ENCODE measurements at regions not wholly inside any gene's neighbourhood (a gene's known extent, or its start where the extent isn't known, plus 50 kb on each side); places are given as distances from the start of the nearest gene placed in this dataset.

GRCh38 chr5:129345213-129345924 lies 114.7 kb upstream of the ADAMTS19 start:
- Histone ChIP-seq H3K4me2 (ENCODE audit: insufficient read depth, low read length) (no peak overlapping the region), H3K36me3 (ENCODE audit: control insufficient read depth in 2 of 2, extremely low read depth in 1 of 2, insufficient read depth in 2 of 2, low read length in 2 of 2) (no peaks in the 10 kb centered on the region), H3K9me1 (replicated peaks; ENCODE audit: control insufficient read depth, extremely low read depth, insufficient read depth, low read length) (no peaks in the 10 kb centered on the region), H3K27ac (ENCODE audit: insufficient read depth, low read depth, low read length) (no peak overlapping the region), H3K9me3 (replicated peaks; ENCODE audit: control insufficient read depth, insufficient read depth, low read length) (no peaks in the 10 kb centered on the region), H3K4me3 (replicated peaks in 1 of 3; ENCODE audit: insufficient read depth in 1 of 3, low read depth in 1 of 3, low read length in 3 of 3) (no peak overlapping the region), H3K27me3 (ENCODE audit: control insufficient read depth in 2 of 2, insufficient read depth in 2 of 2, low read length in 2 of 2) (no peaks in the 10 kb centered on the region), H4K20me1 (replicated peaks; ENCODE audit: control insufficient read depth, extremely low read depth, insufficient read depth, low read length) (no peaks in the 10 kb centered on the region), H3K79me2 (ENCODE audit: control insufficient read depth, insufficient read depth, low read length) (no peaks in the 10 kb centered on the region), H3K9ac (replicated peaks; ENCODE audit: extremely low read depth, insufficient read depth, low read length) (no peak overlapping the region), H3K4me1 (ENCODE audit: control insufficient read depth, extremely low read depth, insufficient read depth, low read length) (no peaks in the 10 kb centered on the region), H2AFZ (ENCODE audit: low read depth, low read length) (no peak overlapping the region)
- FAIRE-seq (no peak), DNase-seq (ENCODE audit: low read depth, low spot score) (no peak)
- intact Hi-C loops (cut with micrococcal nuclease) = no loop called here
- dilution Hi-C loops (cut with MboI; ENCODE audit: extremely low pct_ligation_motif_present, low sequenced_read_pairs) = no loop called here
- ChIA-PET POLR2A (no interaction called here), CTCF (no interaction called here)
- no peak for TF ChIP-seq MYC (IDR thresholded peaks at IDR 0.05; ENCODE audit: low read depth, low read length)
- no peak for TF ChIP-seq GATA2 (IDR thresholded peaks at IDR 0.05; ENCODE audit: insufficient read depth, insufficient read length, low read depth, low read length)
- BruUV-seq (replicated peaks) = no TSS peak

- intact Hi-C loops (cut with micrococcal nuclease) (no loop called here), dilution Hi-C loops (cut with MboI; ENCODE audit: extremely low pct_ligation_motif_present, low sequenced_read_pairs) (no loop called here)
- Histone ChIP-seq H3K4me1 (ENCODE audit: control insufficient read depth, extremely low read depth, insufficient read depth, low read length) (no peaks in the 10 kb centered on the region), H2AFZ (ENCODE audit: low read depth, low read length) (no peak overlapping the region), H3K9ac (replicated peaks; ENCODE audit: extremely low read depth, insufficient read depth, low read length) (no peak overlapping the region), H3K9me3 (replicated peaks; ENCODE audit: control insufficient read depth, insufficient read depth, low read length) (no peaks in the 10 kb centered on the region), H3K79me2 (ENCODE audit: control insufficient read depth, insufficient read depth, low read length) (no peaks in the 10 kb centered on the region), H3K36me3 (ENCODE audit: control insufficient read depth in 2 of 2, extremely low read depth in 1 of 2, insufficient read depth in 2 of 2, low read length in 2 of 2) (no peaks in the 10 kb centered on the region), H3K27me3 (ENCODE audit: control insufficient read depth in 2 of 2, insufficient read depth in 2 of 2, low read length in 2 of 2) (no peaks in the 10 kb centered on the region), H3K27ac (ENCODE audit: insufficient read depth, low read depth, low read length) (no peak overlapping the region), H3K4me3 (replicated peaks in 1 of 3; ENCODE audit: insufficient read depth in 1 of 3, low read depth in 1 of 3, low read length in 3 of 3) (no peak overlapping the region), H3K9me1 (replicated peaks; ENCODE audit: control insufficient read depth, extremely low read depth, insufficient read depth, low read length) (no peaks in the 10 kb centered on the region), H3K4me2 (ENCODE audit: insufficient read depth, low read length) (no peak overlapping the region), H4K20me1 (replicated peaks; ENCODE audit: control insufficient read depth, extremely low read depth, insufficient read depth, low read length) (no peaks in the 10 kb centered on the region)
- no peak for DNase-seq (ENCODE audit: low read depth, low spot score)
- ChIA-PET CTCF (no interaction called here), POLR2A (no interaction called here)
- BruUV-seq (replicated peaks) = no TSS peak
- no peak for FAIRE-seq
- TF ChIP-seq JUN (IDR thresholded peaks at IDR 0.05; ENCODE audit: borderline replicate concordance, insufficient read depth, insufficient read length, low read depth) = no peak
- TF ChIP-seq MYC (IDR thresholded peaks at IDR 0.05; ENCODE audit: low read depth, low read length) = no peak
- TF ChIP-seq CTCF (IDR thresholded peaks at IDR 0.05; ENCODE audit: extremely low read depth in 1 of 2, insufficient read depth in 1 of 2, low read depth in 1 of 2, low read length in 2 of 2) = no peak
- TF ChIP-seq POLR2AphosphoS5 (IDR thresholded peaks at IDR 0.05; ENCODE audit: insufficient read depth, low read depth, low read length) = no peak
- TF ChIP-seq EZH2 (IDR thresholded peaks at IDR 0.05; ENCODE audit: borderline replicate concordance, low read depth, low read length, severe bottlenecking) = no peak
- no peak for TF ChIP-seq GATA2 (IDR thresholded peaks at IDR 0.05; ENCODE audit: insufficient read depth, insufficient read length, low read depth, low read length)
- no peak for TF ChIP-seq FOS (IDR thresholded peaks at IDR 0.05; ENCODE audit: borderline replicate concordance, insufficient read depth, low read length)
- no peak for TF ChIP-seq POLR2A (IDR thresholded peaks at IDR 0.05; ENCODE audit: low read depth, low read length)
Measured at GRCh38 chr5:129356846-129357245, 103.3 kb upstream of the ADAMTS19 start.
